CD4-positive, alpha-beta T cell treated with Interleukin-10 for 1 hour (primary cell): ENCODE measurements at regions not wholly inside any gene's neighbourhood (a gene's known extent, or its start where the extent isn't known, plus 50 kb on each side); places are given as distances from the start of the nearest gene placed in this dataset.

Source experiments
- DNase-seq: peaks from one replicate; pipeline ENCODE4 v3.0.0-alpha.2; 2020

GRCh38 chr1:209208648-209209047 is 374.9 kb upstream of the CAMK1G start:
- DNase-seq, result no peak

- no peak for DNase-seq
Observed at GRCh38 chr1:209213989-209214388, 369.5 kb upstream of the CAMK1G start.

GRCh38 chr1:209215826-209216225 is 367.7 kb upstream of the CAMK1G start:
- DNase-seq, result no peak

GRCh38 chr1:209218113-209218512 is 365.4 kb upstream of the CAMK1G start:
- no peak for DNase-seq

DNA sequence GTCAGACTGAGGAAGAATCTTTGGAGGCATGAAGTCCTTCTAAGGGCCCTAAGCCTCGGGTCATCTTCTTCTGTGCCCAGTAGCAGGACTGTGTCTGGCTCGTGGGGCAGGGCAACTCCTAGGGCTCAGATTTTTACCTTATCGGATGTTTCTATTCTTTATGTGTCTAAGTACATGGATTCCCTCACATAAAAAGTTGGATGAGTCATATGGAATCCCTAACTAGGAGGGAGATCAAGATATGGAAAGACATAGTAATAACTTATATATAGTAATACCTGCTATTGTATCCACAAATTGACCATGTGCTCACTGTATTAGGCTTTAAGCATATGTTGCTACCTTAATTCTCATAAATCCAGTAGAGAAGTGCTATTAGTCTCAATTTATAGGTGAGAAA is 364.5 kb upstream of the CAMK1G start:
- DNase-seq, result no peak

DNA sequence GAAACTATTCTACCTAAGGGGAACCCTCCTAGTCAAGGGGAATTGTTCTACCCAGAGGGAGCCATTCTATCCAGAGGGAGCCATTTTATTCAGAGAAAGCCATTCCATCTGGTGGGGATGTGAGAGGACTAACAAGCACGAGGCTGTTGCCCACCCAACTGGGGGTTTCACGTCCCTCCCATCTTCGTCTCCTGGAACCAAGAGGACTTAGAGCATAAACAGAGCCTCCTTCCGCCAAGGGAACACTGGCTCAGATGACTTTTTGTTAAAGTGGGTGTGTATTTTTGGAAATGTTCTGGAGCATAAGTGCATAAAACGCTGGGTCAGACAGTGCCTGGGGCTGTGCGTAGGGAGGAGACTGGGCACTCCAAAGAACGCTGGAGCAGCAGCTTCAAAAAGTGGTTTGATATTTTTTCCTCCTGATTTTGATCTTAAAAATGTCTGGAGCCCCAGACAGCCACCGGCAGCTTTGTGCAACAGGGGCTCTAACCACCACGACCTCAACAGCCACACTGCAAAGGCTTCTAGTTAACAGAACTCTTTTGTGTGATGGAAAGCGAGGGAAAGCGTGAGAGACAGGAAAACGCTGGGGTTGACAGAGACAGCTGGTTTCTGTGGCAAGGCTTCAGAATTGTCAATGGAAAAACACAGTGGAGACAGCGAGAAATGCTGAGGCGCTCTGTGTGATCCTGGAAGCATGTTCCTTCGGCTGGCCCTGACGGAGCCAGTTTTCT is 363.6 kb upstream of the CAMK1G start:
- DNase-seq, result no peak

- no peak for DNase-seq
Observed at GRCh38 chr1:209222826-209223225, 360.7 kb upstream of the CAMK1G start.

DNA sequence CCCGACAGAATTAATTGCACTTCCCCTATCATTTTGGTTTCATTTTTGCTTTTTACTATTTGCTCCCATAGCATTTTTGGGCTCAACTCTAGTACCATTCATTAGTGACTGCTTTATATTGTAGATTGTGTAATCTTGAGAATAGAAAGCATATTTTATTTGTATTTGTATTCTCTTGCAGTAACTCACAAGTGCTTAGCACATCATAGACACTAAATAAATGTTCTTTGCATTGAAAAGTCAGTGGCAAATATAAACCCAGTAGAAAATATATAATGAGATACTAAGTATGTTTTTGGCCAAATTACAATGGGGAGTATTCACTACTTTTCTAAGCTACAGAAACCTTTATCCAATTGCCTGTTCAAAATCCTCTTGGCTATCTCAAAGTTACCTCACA is 359.7 kb upstream of the CAMK1G start:
- DNase-seq, result no peak

- DNase-seq, result no peak
Observed at GRCh38 chr1:209224886-209225285, 358.6 kb upstream of the CAMK1G start.

DNA sequence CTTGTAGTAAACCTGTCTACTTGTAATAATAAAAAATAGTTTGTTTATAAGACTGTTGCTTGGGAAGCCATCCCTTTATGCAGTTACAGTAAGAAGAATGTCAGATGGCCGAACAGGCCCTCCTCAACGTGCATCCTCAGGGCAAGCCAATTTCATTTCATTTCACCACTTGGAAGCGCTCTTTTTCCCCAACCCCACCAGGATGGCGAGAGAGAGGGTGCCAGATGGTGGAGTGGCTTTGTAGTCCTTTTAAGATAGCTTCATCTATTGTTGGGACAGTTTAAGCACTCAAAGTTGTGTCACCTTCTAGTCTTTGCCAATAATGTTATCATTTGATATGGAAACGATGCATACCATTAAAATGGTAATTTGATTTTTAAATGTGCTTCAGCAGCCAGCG is 356.3 kb upstream of the CAMK1G start:
- DNase-seq, result no peak

DNA sequence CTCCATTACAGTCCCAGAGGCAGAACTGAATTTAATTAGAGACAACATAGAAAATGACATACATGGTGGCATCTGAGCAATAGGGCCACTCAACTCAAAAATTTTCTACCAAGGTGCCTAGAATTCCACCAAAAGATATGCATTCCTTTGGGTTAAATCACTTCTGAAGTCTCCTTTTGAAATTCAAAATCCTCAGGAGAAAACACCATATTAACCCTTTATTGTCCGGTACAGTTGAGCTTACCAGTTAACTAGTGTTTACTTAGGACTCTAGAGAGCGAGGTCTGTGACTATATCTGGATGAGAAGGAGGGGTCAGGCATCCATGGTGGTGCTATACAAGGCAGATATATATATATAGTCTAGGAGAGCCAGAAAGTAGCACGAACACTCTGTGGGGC is 355.6 kb upstream of the CAMK1G start:
- no peak for DNase-seq

DNA sequence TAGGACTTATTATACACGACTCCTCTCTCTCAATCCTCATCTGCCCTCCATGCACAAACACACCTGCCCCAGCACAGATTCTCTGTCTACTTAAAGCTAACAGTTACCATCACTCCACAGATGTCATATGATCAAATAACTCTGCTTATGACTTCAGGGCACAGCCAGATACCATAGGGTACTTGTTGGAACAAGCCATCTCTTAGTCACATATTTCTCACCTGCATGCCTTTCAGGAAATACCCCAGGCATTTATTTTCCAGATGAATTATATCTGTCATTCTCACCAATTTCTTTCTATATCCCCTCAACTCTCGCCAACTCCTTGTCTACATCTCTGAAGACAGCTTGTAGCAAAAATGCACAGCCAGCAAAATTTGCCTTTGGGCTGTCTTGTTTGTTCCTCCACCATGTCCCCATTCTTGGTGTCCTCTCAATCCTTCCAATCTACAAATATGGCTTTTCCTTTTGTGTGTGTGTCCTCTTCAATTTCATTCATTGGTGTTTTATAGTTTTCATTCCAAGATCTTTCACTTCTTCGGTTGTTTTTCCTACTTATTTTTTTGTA is 353.9 kb upstream of the CAMK1G start:
- no peak for DNase-seq

GRCh38 chr1:209230314-209230713 is 353.2 kb upstream of the CAMK1G start:
- DNase-seq, result no peak

DNA sequence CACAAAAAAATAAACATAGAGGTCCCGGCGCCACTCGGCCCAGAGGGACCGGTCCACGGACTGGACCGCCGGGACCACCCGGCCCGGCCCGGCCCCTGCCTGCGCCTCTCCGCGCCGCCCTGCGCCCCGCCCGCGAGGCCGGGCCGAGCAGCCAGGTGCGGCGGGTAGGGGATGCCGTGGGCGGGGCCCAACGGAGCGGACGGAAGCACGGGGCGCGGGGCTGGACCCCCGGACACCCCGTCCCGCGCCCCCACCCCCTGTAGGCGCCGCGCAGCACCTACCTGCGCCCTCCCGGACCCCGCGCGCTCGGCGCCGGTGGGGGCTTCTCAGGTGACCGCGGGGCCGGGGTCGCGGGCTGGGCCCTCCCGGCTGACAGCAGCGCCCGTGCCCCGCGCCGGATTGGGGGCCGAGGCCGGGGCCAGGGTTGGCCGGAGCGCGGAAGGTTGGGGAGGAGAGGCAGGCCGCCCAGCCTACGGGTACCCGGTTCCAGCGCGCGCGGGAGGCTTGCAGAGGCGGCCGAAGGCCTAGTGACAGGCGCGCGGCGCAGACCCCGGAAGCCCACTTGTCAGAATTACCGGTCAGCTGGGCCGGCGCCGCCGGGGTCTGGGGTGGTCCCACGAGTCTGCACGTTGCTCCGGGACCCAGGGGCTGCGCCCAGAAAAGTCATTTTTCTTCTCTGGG is 351.9 kb upstream of the CAMK1G start:
- DNase-seq, result no peak

- DNase-seq, result no peak
Observed at GRCh38 chr1:209232197-209232596, 351.3 kb upstream of the CAMK1G start.

GRCh38 chr1:209232759-209233158 is 350.8 kb upstream of the CAMK1G start:
- DNase-seq, result no peak

DNA sequence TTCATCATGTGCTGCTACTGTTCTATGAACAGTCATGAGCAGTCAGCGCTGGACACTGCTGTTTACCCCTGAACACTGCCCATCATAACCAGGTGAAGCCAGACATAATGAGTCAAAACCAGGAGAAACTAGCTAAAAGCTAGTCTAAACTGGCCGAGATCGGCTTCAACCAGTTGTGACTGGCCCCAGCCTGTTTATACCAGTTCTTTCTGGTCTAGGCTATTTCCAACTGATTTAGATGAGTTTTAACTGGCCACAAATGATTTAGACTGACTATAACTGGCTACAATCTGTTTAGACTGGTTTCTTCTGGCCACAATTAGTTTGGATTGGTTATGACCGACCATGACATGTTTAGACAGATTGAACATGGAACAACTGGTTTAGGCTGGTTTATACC is 348.3 kb upstream of the CAMK1G start:
- DNase-seq, result no peak

GRCh38 chr1:209238356-209238755 is 345.2 kb upstream of the CAMK1G start:
- DNase-seq, result no peak

DNA sequence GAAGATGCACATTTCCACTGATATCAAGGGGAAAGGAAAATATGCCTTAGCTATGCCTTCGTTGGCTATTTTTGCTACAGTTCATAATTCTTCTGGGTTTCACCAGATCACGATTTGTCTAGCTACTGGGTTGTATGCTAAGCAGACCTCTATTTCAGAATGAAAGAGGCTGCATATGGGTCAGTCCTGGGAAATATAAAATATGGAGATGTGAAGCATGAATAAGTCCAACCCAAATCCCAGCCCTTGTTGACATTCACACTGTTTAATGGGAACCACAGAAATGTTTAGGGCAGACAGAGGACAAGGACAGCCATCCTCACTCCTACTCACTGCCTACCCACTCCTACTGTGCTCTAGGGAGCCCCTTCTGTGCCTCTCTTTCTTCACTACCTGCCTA is 343.2 kb upstream of the CAMK1G start:
- no peak for DNase-seq

DNA sequence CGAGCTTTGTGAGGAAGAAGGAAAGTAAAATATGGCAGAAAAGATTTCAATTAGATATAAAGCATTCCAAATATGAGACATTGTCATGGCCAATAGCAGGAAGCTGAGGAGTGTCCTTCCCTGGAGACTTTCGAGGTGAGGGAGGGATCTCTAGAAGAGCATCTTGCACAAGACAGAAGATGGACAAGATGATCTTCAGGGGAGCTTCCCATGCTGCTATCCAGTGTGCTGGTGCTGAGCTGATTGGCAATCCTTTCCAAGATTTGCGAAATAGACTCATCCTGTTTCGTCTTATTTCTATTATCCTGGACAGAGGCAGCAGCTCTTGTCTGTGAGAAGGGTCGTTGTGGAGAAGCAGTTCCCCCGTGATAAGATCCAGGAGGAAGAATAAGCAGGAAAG is 342.0 kb upstream of the CAMK1G start:
- no peak for DNase-seq

DNA sequence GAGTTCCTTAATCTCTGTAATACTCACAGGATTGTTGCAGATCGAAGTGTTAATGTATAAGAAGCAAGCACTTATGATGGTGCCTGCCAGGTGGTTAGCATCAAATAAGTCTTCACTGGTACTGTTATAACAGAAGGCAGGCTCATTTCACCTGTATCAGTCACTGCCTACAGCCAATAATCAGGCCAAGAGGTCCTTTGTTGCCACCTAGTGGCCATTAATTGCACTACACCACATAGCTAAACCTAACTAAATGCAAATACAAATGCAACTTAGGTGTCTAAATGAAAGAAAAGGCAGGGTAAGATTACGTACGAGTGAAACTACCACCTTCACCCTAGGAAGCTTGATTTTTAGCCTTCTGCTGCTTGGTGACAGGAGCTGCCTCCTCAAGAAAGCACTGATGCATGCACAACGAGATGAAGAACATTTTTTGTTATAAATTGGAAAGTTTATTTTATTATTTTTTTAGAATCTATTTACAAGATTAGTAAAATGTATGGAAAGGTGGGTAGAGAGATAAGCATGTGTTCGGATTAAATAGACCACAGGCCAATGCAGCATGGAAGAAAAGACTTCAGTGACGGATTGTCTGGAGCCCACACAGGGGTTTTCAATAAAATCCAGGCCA is 334.8 kb upstream of the CAMK1G start:
- DNase-seq, result peak; percentile 50

GRCh38 chr1:209249280-209249670 is 334.2 kb upstream of the CAMK1G start:
- no peak for DNase-seq

DNA sequence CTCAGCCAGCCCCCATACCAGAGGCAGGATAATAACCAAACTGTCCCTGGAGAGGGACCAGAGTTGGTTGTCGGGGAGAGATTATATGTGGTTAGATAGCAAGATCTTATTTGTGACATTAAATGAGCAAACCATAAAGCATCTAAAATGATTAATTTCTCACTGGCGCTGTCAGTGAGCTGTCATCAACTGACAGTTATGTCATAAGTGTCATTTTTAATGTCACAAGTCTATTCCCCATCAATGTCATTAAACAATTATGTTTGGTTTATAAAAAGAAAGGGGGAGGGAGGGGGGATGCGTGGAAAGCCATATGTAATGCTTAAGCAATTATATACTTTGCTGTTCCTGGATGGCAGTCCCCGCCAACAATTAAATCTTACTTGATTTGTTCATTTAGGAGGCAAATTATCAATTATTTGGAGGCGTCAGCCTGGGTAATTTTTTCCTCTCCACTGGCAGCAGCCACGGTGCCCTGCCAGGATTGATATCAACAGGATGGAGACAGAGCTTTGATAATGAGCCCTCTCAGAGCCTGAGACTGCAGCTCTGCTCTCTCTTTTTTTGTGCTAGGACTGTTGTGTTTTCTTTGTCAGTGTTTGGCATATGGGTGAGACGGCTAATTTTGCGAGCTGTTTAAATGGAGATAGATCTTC is 333.6 kb upstream of the CAMK1G start:
- no peak for DNase-seq
